WTC11 (cell line): ENCODE measurements at regions not wholly inside any gene's neighbourhood (a gene's known extent, or its start where the extent isn't known, plus 50 kb on each side); places are given as distances from the start of the nearest gene placed in this dataset.

Source experiments
- GABPB1 ChIP-seq: sonication (generic); formaldehyde crosslinking; IDR thresholded peaks from 2 replicates; pipeline ENCODE4 v1.8.1; 2023; ENCODE audit warnings: mild to moderate bottlenecking, missing genetic modification reagents
- NFE2L1 ChIP-seq: sonication (generic); formaldehyde crosslinking; IDR thresholded peaks from 2 replicates; pipeline ENCODE4 v1.8.1; 2023; ENCODE audit warnings: missing genetic modification reagents
- NFYB ChIP-seq: sonication (generic); formaldehyde crosslinking; conservative IDR thresholded peaks from 2 replicates; pipeline ENCODE4 v1.8.0; 2022; ENCODE audit warnings: low read depth, missing genetic modification reagents
- NR1H2 ChIP-seq: sonication (generic); formaldehyde crosslinking; IDR thresholded peaks from 2 replicates; pipeline ENCODE4 v1.9.0; 2021; ENCODE audit warnings: mild to moderate bottlenecking, moderate library complexity, missing genetic modification reagents
- NR2C2 ChIP-seq: sonication (generic); formaldehyde crosslinking; IDR thresholded peaks from 2 replicates; pipeline ENCODE4 v1.8.0; 2022; ENCODE audit warnings: mild to moderate bottlenecking, missing genetic modification reagents
- TF ChIP-seq, protein P1 (sequence below): fragments of 200-600 bp; IDR thresholded peaks from 2 replicates; pipeline ENCODE4 v1.8.0; 2022; ENCODE audit warnings: antibody characterized with exemption

GRCh38 chr10:42941295-42941644 is 135.6 kb upstream of the RET start:
- no peak for TF ChIP-seq NR2C2
- TF ChIP-seq, protein P1, sequence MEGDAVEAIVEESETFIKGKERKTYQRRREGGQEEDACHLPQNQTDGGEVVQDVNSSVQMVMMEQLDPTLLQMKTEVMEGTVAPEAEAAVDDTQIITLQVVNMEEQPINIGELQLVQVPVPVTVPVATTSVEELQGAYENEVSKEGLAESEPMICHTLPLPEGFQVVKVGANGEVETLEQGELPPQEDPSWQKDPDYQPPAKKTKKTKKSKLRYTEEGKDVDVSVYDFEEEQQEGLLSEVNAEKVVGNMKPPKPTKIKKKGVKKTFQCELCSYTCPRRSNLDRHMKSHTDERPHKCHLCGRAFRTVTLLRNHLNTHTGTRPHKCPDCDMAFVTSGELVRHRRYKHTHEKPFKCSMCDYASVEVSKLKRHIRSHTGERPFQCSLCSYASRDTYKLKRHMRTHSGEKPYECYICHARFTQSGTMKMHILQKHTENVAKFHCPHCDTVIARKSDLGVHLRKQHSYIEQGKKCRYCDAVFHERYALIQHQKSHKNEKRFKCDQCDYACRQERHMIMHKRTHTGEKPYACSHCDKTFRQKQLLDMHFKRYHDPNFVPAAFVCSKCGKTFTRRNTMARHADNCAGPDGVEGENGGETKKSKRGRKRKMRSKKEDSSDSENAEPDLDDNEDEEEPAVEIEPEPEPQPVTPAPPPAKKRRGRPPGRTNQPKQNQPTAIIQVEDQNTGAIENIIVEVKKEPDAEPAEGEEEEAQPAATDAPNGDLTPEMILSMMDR: no peak
- no peak for TF ChIP-seq NFE2L1
- no peak for TF ChIP-seq NFYB (CRISPR knock-in tag)
- TF ChIP-seq GABPB1 (CRISPR knock-in tag): no peak
- TF ChIP-seq NR1H2: no peak
